Panc1 (cell line): ENCODE measurements at regions not wholly inside any gene's neighbourhood (a gene's known extent, or its start where the extent isn't known, plus 50 kb on each side); places are given as distances from the start of the nearest gene placed in this dataset.

Experiments used
- ATAC-seq: fragments of 200-7000 bp; cut with Tn5 transposase; 2 replicates; pipeline ENCODE4 v1.9.1; 2020; ENCODE audit warnings: mild to moderate bottlenecking, moderate library complexity
- BruUV-seq: library from RNA; stranded (reverse); fragments of 400-500 nt; replicated peaks from 2 replicates; lab custom pipeline; 2021; lab: Mats Ljungman, UMichigan
- CTCF ChIA-PET: fragments of 300-600 bp; sonication (Branson Sonifier 250); formaldehyde crosslinking; loops from one replicate; lab custom pipeline; 2022; ENCODE audit warnings: antibody characterized with exemption; lab: Charles Lee
- POLR2A ChIA-PET: fragments of 300-600 bp; sonication (Branson Sonifier 250); formaldehyde crosslinking; loops from one replicate; lab custom pipeline; 2022; ENCODE audit warnings: antibody characterized with exemption; lab: Charles Lee
- DNase-seq: peaks from one replicate; pipeline ENCODE4 v3.0.0-alpha.2; 2010; ENCODE audit warnings: low read depth, low spot score
- H3K27ac ChIP-seq: 2 replicates; pipeline ENCODE4 v1.5.1; 2011; ENCODE audit warnings: mild to moderate bottlenecking, low read length, inconsistent platforms
- H3K27me3 ChIP-seq: fragments of 200-500 bp; sonication (Bioruptor generic); 2 replicates; pipeline ENCODE4 v1.6.0; 2014; ENCODE audit warnings: low read length, inconsistent platforms; ENCODE audit not compliant: control insufficient read depth, insufficient read depth
- H3K36me3 ChIP-seq: fragments of 200-500 bp; sonication (Bioruptor generic); 2 replicates; pipeline ENCODE4 v1.5.1; 2014; ENCODE audit warnings: inconsistent platforms, mild to moderate bottlenecking, low read length, moderate library complexity; ENCODE audit not compliant: control insufficient read depth, insufficient read depth
- H3K4me1 ChIP-seq: 2 replicates; pipeline ENCODE4 v1.5.1; 2011; ENCODE audit warnings: inconsistent platforms, mild to moderate bottlenecking, low read length, moderate library complexity; ENCODE audit not compliant: control insufficient read depth, insufficient read depth
- H3K4me3 ChIP-seq, 2 experiments: 2 replicates each; pipeline ENCODE4 v1.5.1; 2011 to 2012; ENCODE audit warnings: low read depth in 2 of 2, low read length in 2 of 2, mild to moderate bottlenecking in 2 of 2, inconsistent platforms in 1 of 2, moderate library complexity in 1 of 2
- H3K9me3 ChIP-seq: fragments of 200-500 bp; sonication (Bioruptor generic); 2 replicates; pipeline ENCODE4 v1.5.1; 2014; ENCODE audit warnings: low read depth, mild to moderate bottlenecking, inconsistent platforms, low read length, moderate library complexity; ENCODE audit not compliant: control insufficient read depth, insufficient read depth
- POLR2AphosphoS5 ChIP-seq: IDR thresholded peaks from 2 replicates; pipeline ENCODE4 v1.6.1; 2012; ENCODE audit warnings: mild to moderate bottlenecking, low read depth, low read length, moderate library complexity
- SIN3A ChIP-seq: IDR thresholded peaks from 2 replicates; pipeline ENCODE4 v1.6.1; 2012; ENCODE audit warnings: low read depth, mild to moderate bottlenecking, low read length, moderate library complexity, borderline replicate concordance; ENCODE audit not compliant: insufficient read depth
- TCF7L2 ChIP-seq: IDR thresholded peaks from 2 replicates; pipeline ENCODE4 v1.6.1; 2011; ENCODE audit warnings: mild to moderate bottlenecking, low read depth, low read length, inconsistent platforms
- in situ Hi-C: cut with HindIII; loops from 2 replicates; pipeline ENCODE4 v1.10.0; 2016; ENCODE audit warnings: low sequenced_read_pairs, low pct_unique_long_range_greater_than_20kb
- intact Hi-C: fragments of 100-400 bp; cut with micrococcal nuclease; formaldehyde crosslinking; loops from one replicate; pipeline ENCODE4 v1.10.0; 2022; ENCODE audit not compliant: unreplicated experiment
- TF ChIP-seq, protein P1 (sequence below), 2 experiments: IDR thresholded peaks; 2 replicates each; pipeline ENCODE4 v1.6.1; 2011 to 2012; ENCODE audit warnings: low read depth in 2 of 2, control low read depth in 1 of 2, low read length in 1 of 2, mild to moderate bottlenecking in 1 of 2, moderate library complexity in 1 of 2; ENCODE audit not compliant: insufficient read depth in 1 of 2
- TF ChIP-seq, protein P2 (sequence below): fragments of 450-650 bp; IDR thresholded peaks from 2 replicates; pipeline ENCODE4 v1.5.1; 2017; ENCODE audit warnings: mild to moderate bottlenecking

DNA sequence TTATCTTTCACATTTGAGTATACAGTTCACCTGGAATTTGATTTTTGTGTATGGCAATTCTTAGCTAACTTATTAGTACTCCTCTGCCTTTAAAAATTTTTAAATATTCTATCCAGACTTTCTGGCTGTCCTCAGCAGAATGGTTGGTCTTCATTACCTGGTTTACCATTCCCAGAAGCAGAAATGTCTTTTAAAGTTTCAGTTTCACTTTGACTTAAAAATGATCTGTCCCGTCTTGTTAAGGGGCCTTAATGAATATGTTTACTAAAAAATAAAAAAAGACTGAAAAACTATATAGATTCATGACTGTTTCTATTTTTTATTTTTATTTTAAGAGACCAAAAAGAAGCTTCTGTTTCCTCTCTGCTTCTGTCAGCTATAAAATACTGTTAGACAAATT lies 70.5 kb upstream of the TNRC6B start:
- Histone ChIP-seq H3K4me3 (no peak overlapping the region), H3K27ac (no peak overlapping the region; the same call in 1 of the 2 replicates)

DNA sequence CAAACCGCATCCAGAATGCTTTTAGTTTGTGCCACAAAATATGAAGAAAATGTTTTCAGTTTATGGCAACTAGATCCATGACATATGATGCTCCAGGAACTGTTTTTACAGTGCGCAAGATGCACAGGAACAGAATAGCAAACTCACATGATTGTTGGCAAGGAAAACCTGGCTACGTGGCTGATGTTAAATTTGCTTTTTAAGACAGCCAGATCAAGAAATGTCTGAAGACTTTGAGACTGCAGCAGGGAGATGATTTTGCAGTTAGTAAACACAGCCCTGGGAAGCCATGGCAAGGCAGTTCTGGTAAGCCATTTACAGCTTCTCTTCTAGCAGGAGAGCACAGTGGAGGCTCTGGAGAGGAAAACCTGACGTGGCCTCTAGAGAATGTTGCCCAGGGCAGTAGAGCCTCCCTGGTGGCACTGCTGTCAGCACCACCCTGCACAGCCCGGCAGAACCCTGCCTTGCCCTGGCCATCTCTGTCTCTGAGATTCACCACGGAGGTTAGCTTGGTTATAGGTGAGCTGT lies 69.8 kb upstream of the TNRC6B start:
- intact Hi-C loops (no loop called here), in situ Hi-C loops (no loop called here)
- TF ChIP-seq, protein P1, sequence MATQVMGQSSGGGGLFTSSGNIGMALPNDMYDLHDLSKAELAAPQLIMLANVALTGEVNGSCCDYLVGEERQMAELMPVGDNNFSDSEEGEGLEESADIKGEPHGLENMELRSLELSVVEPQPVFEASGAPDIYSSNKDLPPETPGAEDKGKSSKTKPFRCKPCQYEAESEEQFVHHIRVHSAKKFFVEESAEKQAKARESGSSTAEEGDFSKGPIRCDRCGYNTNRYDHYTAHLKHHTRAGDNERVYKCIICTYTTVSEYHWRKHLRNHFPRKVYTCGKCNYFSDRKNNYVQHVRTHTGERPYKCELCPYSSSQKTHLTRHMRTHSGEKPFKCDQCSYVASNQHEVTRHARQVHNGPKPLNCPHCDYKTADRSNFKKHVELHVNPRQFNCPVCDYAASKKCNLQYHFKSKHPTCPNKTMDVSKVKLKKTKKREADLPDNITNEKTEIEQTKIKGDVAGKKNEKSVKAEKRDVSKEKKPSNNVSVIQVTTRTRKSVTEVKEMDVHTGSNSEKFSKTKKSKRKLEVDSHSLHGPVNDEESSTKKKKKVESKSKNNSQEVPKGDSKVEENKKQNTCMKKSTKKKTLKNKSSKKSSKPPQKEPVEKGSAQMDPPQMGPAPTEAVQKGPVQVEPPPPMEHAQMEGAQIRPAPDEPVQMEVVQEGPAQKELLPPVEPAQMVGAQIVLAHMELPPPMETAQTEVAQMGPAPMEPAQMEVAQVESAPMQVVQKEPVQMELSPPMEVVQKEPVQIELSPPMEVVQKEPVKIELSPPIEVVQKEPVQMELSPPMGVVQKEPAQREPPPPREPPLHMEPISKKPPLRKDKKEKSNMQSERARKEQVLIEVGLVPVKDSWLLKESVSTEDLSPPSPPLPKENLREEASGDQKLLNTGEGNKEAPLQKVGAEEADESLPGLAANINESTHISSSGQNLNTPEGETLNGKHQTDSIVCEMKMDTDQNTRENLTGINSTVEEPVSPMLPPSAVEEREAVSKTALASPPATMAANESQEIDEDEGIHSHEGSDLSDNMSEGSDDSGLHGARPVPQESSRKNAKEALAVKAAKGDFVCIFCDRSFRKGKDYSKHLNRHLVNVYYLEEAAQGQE (IDR thresholded peaks at IDR 0.05; ENCODE audit: insufficient read depth in 1 of 2, low read depth in 2 of 2, low read length in 1 of 2), result no peak
- TF ChIP-seq TCF7L2 (no peak), SIN3A (no peak), POLR2AphosphoS5 (no peak)
- TF ChIP-seq, protein P2, sequence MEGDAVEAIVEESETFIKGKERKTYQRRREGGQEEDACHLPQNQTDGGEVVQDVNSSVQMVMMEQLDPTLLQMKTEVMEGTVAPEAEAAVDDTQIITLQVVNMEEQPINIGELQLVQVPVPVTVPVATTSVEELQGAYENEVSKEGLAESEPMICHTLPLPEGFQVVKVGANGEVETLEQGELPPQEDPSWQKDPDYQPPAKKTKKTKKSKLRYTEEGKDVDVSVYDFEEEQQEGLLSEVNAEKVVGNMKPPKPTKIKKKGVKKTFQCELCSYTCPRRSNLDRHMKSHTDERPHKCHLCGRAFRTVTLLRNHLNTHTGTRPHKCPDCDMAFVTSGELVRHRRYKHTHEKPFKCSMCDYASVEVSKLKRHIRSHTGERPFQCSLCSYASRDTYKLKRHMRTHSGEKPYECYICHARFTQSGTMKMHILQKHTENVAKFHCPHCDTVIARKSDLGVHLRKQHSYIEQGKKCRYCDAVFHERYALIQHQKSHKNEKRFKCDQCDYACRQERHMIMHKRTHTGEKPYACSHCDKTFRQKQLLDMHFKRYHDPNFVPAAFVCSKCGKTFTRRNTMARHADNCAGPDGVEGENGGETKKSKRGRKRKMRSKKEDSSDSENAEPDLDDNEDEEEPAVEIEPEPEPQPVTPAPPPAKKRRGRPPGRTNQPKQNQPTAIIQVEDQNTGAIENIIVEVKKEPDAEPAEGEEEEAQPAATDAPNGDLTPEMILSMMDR, result no peak
- Histone ChIP-seq H3K27me3 (no peaks in the 10 kb centered on the region), H3K9me3 (no peaks in the 10 kb centered on the region), H3K4me1 (peaks cover 5% of the 10 kb centered on the region), H3K36me3 (no peaks in the 10 kb centered on the region), H3K4me3 (peak overlapping the region in 1 of 2 experiments; percentile 11; a peak in 1 of 4 replicates), H3K27ac (no peak overlapping the region)
- CTCF ChIA-PET, result no interaction called here
- DNase-seq (peak; percentile 4), ATAC-seq (peak; percentile 95)
- BruUV-seq, result no TSS peak
- POLR2A ChIA-PET, result no interaction called here

More for the DNA sequence above, 70.5 kb upstream of the TNRC6B start:
- H3K27me3 ChIP-seq, result no peaks in the 10 kb centered on the region
- DNase-seq (no peak), ATAC-seq (no peak)
- TF ChIP-seq POLR2AphosphoS5, result no peak
- no peak for TF ChIP-seq SIN3A
- no peak for TF ChIP-seq TCF7L2
- TF ChIP-seq, protein P1 (IDR thresholded peaks at IDR 0.05; ENCODE audit: insufficient read depth in 1 of 2, low read depth in 2 of 2, low read length in 1 of 2), result no peak
- TF ChIP-seq, protein P2, result no peak
- ChIA-PET CTCF (no interaction called here), POLR2A (interaction anchor here (0.6 kb wide), 1 partner anchor 740 kb away, joined by 3 read pairs; no protein-coding TSS in a partner anchor)
- H3K36me3 ChIP-seq, result no peaks in the 10 kb centered on the region
- H3K9me3 ChIP-seq, result no peaks in the 10 kb centered on the region
- BruUV-seq, result no TSS peak
- in situ Hi-C loops (no loop called here), intact Hi-C loops (no loop called here)
- H3K4me1 ChIP-seq, result peaks cover 5% of the 10 kb centered on the region
